OCI-LY7 (cell line): ENCODE measurements at regions not wholly inside any gene's neighbourhood (a gene's known extent, or its start where the extent isn't known, plus 50 kb on each side); places are given as distances from the start of the nearest gene placed in this dataset.

Experiments used
- EZH2phosphoT487 ChIP-seq: fragments of 200-600 bp; sonication (generic); IDR thresholded peaks from 2 replicates; pipeline ENCODE4 v1.6.1; 2018; ENCODE audit warnings: low read depth, borderline replicate concordance, mild to moderate bottlenecking, mixed run types, antibody characterized with exemption, low read length, moderate library complexity, mixed read lengths
- TF ChIP-seq, protein P1 (sequence below): fragments of 200-600 bp; sonication (generic); conservative IDR thresholded peaks from 2 replicates; pipeline ENCODE4 v1.5.1; 2014; ENCODE audit warnings: mild to moderate bottlenecking, antibody characterized with exemption, low read length, moderate library complexity, mixed read lengths

DNA sequence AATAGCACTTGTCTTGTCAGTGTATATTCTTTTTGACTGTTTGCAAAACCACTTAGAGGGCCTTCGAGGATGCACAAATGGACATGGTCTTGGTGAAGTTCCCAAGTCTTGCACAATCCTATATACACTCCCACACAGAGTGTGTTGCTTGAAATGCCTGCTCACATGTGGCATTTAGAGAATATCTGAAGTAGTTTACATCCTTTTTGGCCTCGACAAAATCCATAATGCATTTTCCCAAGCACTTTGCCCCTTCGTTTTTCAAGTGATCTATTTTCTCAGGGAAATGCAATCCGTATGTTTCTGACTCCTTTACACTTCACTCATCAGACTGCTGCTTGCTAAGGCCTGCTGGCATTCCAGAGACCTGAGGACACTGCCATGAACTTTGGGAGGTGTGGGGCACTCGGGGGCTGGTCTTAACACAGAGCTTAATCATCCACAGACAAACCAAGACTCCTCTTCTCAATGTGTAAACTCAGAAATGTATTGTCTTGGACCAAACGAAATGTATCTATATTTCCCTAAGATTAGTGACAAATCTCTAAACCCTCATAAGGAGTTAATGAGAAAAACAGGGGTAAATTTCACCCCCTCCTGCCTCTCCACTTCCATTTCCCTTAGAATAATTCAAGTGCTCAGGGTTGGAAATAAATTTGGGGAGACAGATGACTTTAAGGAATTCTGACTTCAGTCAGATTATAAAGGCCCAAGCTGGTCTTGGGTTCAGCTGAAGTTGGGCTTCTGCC, 219.3 kb upstream of the APCDD1 start:
- TF ChIP-seq, protein P1, sequence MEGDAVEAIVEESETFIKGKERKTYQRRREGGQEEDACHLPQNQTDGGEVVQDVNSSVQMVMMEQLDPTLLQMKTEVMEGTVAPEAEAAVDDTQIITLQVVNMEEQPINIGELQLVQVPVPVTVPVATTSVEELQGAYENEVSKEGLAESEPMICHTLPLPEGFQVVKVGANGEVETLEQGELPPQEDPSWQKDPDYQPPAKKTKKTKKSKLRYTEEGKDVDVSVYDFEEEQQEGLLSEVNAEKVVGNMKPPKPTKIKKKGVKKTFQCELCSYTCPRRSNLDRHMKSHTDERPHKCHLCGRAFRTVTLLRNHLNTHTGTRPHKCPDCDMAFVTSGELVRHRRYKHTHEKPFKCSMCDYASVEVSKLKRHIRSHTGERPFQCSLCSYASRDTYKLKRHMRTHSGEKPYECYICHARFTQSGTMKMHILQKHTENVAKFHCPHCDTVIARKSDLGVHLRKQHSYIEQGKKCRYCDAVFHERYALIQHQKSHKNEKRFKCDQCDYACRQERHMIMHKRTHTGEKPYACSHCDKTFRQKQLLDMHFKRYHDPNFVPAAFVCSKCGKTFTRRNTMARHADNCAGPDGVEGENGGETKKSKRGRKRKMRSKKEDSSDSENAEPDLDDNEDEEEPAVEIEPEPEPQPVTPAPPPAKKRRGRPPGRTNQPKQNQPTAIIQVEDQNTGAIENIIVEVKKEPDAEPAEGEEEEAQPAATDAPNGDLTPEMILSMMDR: no peak
- no peak for TF ChIP-seq EZH2phosphoT487
